Mucosa of rectum (tissue), 2 donors: ENCODE measurements at regions not wholly inside any gene's neighbourhood (a gene's known extent, or its start where the extent isn't known, plus 50 kb on each side); places are given as distances from the start of the nearest gene placed in this dataset.
"Not testable (repeated sequence)": the region's sequence is repeated elsewhere in the genome, so short reads cannot be mapped to it uniquely, and the experiment has no call there.

ENCODE experiments used
- H3K27ac ChIP-seq, 2 donors: one replicate each; pipeline ENCODE4 v1.7.0; 2013; ENCODE audit warnings: inconsistent platforms in 2 of 2, low read depth in 2 of 2, low read length in 2 of 2
- H3K27me3 ChIP-seq, 2 donors: one replicate each; pipeline ENCODE4 v1.7.0; 2013; ENCODE audit warnings: low read length in 2 of 2; ENCODE audit not compliant: control insufficient read depth in 2 of 2, insufficient read depth in 2 of 2
- H3K36me3 ChIP-seq, 2 donors: one replicate each; pipeline ENCODE4 v1.7.0; 2013; ENCODE audit warnings: low read length in 2 of 2; ENCODE audit not compliant: control insufficient read depth in 2 of 2, insufficient read depth in 2 of 2
- H3K4me1 ChIP-seq, 2 donors: one replicate each; pipeline ENCODE4 v1.7.0; 2013; ENCODE audit warnings: low read length in 2 of 2, mild to moderate bottlenecking in 1 of 2; ENCODE audit not compliant: control insufficient read depth in 2 of 2, insufficient read depth in 2 of 2
- H3K4me3 ChIP-seq, 2 donors: one replicate each; pipeline ENCODE4 v1.7.0; 2013; ENCODE audit warnings: low read length in 2 of 2
- H3K9ac ChIP-seq, 2 donors: one replicate each; pipeline ENCODE4 v1.7.0; 2013; ENCODE audit warnings: low read length in 2 of 2, low read depth in 1 of 2, mild to moderate bottlenecking in 1 of 2
- H3K9me3 ChIP-seq, 2 donors: one replicate each; pipeline ENCODE4 v1.7.0; 2013; ENCODE audit warnings: low read length in 2 of 2; ENCODE audit not compliant: control insufficient read depth in 2 of 2
- donor health status: healthy.
- donor health status: Normal muscosa, but diverticular disease.

- not testable (repeated sequence) for H3K36me3 ChIP-seq, H3K27ac ChIP-seq, H3K27me3 ChIP-seq, H3K4me3 ChIP-seq, H3K4me1 ChIP-seq, H3K9me3 ChIP-seq, H3K9ac ChIP-seq
Measured at GRCh38 chr3:75433295-75433694, 230.8 kb upstream of the FRG2C start.

DNA sequence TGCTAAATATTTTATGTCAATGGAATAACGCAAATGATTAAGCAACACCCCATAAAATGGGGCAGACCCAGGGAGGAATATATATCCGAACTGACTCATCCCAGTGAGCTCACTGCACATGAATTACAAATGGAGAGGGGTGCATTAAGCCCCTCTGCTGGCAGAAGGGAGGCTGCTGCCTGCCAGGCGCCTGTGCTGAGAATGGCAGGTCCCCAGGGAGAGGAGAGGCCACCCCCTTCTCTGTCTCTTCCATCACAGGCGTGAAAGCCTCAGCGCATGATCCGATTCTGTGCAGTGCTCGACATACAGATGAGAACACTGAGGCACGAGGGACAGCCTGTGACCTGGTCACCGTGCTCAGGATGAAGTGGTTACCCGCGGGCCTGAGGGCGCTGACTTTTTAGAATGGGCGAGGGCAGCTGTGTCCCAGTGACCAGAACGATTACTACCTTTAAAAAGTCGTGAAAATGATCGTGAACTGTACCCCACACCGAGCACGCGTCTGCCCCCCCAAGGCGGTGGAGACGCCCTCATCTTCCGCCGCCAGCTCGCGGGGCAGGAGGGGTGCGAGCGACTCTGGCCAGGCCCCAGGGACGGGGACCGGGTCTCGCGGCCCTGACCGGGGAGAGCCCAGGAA, 229.7 kb upstream of the FRG2C start:
- Histone ChIP-seq H3K27ac (peak overlapping the region; percentile 37 to 61), H3K9ac (peak overlapping the region; percentile 60 to 70), H3K4me3 (peak overlapping the region; percentile 66 to 75)
- not testable (repeated sequence) for H3K4me1 ChIP-seq, H3K36me3 ChIP-seq, H3K9me3 ChIP-seq, H3K27me3 ChIP-seq

GRCh38 chr3:75434913-75435793, 229.0 kb upstream of the FRG2C start:
- not testable (repeated sequence) for H3K36me3 ChIP-seq
- H3K9ac ChIP-seq, result peak overlapping the region in 1 of 2 donors; percentile 70
- peak overlapping the region; percentile 66 to 75 for H3K4me3 ChIP-seq

DNA sequence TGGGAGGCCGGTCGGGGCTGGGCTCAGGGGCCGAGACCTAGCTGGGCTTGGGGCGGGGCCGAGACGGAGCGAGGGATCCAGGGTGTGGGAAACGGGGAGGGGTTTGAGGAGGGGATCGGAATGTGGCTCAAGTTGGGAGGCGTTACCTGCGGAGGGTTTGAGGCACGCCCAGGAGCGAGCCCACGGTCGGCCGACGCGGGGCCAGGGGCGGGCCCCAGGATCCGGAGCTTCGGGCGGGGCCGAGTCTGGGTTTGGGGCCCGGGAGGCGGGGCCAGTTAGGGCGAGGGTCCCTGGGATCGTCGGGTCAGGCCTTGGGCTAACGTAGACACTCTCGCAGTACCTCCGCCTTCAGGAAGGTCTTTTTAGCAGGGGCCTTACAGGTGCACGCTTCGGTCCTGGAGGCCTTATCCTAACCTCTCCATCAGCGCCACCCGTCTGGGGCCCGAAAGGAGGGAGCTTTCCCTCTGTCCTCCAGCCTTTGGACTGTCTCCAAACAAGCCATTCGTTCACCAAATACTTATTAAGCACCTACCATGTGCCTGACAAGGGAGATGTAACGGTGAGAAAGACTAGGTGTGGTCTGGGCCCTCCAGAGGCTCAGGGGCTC, 228.2 kb upstream of the FRG2C start:
- peak overlapping the region; percentile 84 to 87 for H3K27ac ChIP-seq
- H3K4me1 ChIP-seq, H3K9me3 ChIP-seq, H3K36me3 ChIP-seq, H3K27me3 ChIP-seq: not testable (repeated sequence)
- H3K9ac ChIP-seq, result peak overlapping the region; percentile 57 to 70
- peak overlapping the region; percentile 65 to 77 for H3K4me3 ChIP-seq

More at GRCh38 chr3:75434913-75435793, 229.0 kb upstream of the FRG2C start:
- not testable (repeated sequence) for H3K9me3 ChIP-seq, H3K4me1 ChIP-seq, H3K27me3 ChIP-seq
- H3K27ac ChIP-seq, result peak overlapping the region; percentile 84 to 87

GRCh38 chr3:75440986-75441385, 223.1 kb upstream of the FRG2C start:
- H3K4me1 ChIP-seq, H3K27ac ChIP-seq, H3K27me3 ChIP-seq, H3K9ac ChIP-seq, H3K36me3 ChIP-seq, H3K9me3 ChIP-seq, H3K4me3 ChIP-seq: not testable (repeated sequence)

DNA sequence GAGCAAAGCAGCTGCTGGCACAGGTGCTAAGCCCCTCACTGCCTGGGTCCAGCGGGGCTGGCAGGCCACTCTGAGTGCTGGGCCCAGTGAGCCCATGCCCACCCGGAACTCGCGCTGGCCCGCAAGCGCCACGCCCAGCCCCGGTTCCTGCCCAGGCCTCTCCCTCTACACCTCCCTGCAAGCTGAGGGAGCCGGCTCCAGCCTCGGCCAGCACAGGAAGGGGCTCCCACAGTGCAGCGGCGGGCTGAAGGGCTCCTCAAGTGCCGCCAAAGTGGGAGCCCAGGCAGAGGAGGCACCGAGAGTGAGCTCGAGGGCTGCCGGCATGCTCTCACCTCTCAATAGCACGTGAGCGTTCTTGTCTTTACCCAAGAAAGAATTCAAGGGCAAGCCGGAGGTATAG, 219.5 kb upstream of the FRG2C start:
- not testable (repeated sequence) for H3K4me3 ChIP-seq, H3K9me3 ChIP-seq, H3K27ac ChIP-seq, H3K4me1 ChIP-seq, H3K36me3 ChIP-seq, H3K9ac ChIP-seq, H3K27me3 ChIP-seq

DNA sequence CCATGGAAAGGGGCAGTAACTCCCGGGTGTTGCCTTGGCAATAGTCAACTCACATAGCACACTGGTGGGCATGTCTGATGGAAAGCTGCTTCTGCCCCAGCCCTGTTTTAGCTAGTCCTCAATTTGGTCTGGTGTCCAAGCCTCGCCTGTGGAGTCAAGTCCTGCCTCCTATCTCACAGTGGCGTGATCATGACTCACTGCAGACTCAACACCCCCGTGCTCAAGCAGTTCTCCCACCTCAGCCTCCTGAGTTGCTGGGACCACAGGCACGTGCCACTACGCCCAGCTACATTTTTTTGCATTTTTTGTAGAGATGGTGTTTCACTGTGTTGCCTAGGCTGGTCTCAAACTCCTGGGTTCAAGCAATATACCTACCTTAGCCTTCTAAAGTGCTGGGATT, 218.9 kb upstream of the FRG2C start:
- H3K9me3 ChIP-seq, H3K27me3 ChIP-seq, H3K4me3 ChIP-seq, H3K9ac ChIP-seq, H3K4me1 ChIP-seq, H3K27ac ChIP-seq, H3K36me3 ChIP-seq: not testable (repeated sequence)

DNA sequence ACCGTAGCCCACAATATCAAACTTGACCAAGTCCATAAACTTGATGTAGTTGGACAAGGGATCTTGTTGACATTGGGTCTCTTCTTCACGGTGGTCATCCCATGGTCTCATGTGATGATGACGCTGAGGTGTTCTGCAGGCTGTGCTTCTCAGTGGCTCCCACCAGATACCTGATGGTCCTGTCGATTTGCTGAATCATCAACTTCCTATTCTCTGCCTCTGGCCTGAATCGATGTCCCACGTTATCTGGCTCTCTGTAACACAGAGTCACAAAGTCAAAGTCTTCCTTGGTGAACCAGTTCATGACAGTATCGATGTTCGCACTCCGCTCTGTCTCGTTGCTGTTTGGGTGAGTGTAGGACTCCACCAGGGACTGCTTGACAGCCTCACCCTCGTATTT, 217.2 kb upstream of the FRG2C start:
- not testable (repeated sequence) for H3K9me3 ChIP-seq, H3K4me1 ChIP-seq, H3K4me3 ChIP-seq, H3K27ac ChIP-seq, H3K27me3 ChIP-seq, H3K9ac ChIP-seq, H3K36me3 ChIP-seq

- not testable (repeated sequence) for H3K27me3 ChIP-seq, H3K4me3 ChIP-seq, H3K27ac ChIP-seq, H3K36me3 ChIP-seq, H3K9ac ChIP-seq, H3K9me3 ChIP-seq, H3K4me1 ChIP-seq
Measured at GRCh38 chr3:75453328-75453727, 210.8 kb upstream of the FRG2C start.

- not testable (repeated sequence) for H3K4me1 ChIP-seq, H3K4me3 ChIP-seq, H3K9me3 ChIP-seq, H3K36me3 ChIP-seq, H3K9ac ChIP-seq, H3K27ac ChIP-seq, H3K27me3 ChIP-seq
Measured at GRCh38 chr3:75453839-75454238, 210.3 kb upstream of the FRG2C start.
